ENCODE measurements at regions not wholly inside any gene's neighbourhood (a gene's known extent, or its start where the extent isn't known, plus 50 kb on each side); places are given as distances from the start of the nearest gene placed in this dataset.
"Not testable (repeated sequence)": the region's sequence is repeated elsewhere in the genome, so short reads cannot be mapped to it uniquely, and the experiment has no call there.

- TF ChIP-seq POLR2A (IDR thresholded peaks at IDR 0.05; ENCODE audit: low read depth, low read length); CTCF (IDR thresholded peaks at IDR 0.05; ENCODE audit: extremely low read depth in 1 of 2, insufficient read depth in 1 of 2, low read depth in 1 of 2, low read length in 2 of 2); EZH2 (IDR thresholded peaks at IDR 0.05; ENCODE audit: borderline replicate concordance, low read depth, low read length, severe bottlenecking); JUN (IDR thresholded peaks at IDR 0.05; ENCODE audit: borderline replicate concordance, insufficient read depth, insufficient read length, low read depth); MAX (IDR thresholded peaks at IDR 0.05; ENCODE audit: insufficient read depth, insufficient read length): not testable (repeated sequence)
These were observed 349.3 kb upstream of the TMPRSS15 start for GRCh38 chr21:18752894-18753293.

Measured in endothelial cell of umbilical vein (primary cell).